ENCODE measurements at regions not wholly inside any gene's neighbourhood (a gene's known extent, or its start where the extent isn't known, plus 50 kb on each side); places are given as distances from the start of the nearest gene placed in this dataset.

DNA sequence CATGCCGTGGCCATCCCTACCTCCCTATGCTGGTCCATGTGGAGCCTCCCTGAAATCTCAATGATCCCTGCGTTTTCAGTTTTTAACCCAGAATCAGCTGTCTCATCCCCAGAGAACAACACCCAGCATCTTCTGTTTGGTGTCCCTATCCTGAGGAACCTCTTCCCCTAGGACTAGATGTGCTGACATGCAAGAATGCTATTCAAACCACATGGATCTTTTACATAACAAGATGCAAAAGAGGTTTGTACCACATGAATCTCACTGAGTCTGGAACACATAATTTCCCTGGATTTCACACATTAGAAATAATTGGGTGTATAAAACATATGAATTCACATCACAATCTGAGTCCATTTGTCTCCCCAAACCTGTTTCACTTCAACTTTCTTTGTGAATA, 174.6 kb upstream of the NECTIN3 start:
- H3K27me3 ChIP-seq (ENCODE audit: control insufficient read depth in 4 of 4, insufficient read depth in 4 of 4, low read length in 3 of 4), result no peaks in the 10 kb centered on the region
- WGBS, result 95% methylated on average over 2 of the region's 2 CpGs
- no peak overlapping the region for H3K27ac ChIP-seq (ENCODE audit: low read depth in 1 of 2, low read length in 2 of 2)
- peaks cover 0 to 4% (median 1%) of the 10 kb centered on the region in 4 donors for H3K4me1 ChIP-seq (ENCODE audit: control insufficient read depth in 4 of 4, insufficient read depth in 4 of 4, low read length in 3 of 4)
- DNase-seq (ENCODE audit: low spot score), result no peak
- H3K4me3 ChIP-seq (ENCODE audit: low read depth in 1 of 3, low read length in 3 of 3), result no peak overlapping the region
- no peaks in the 10 kb centered on the region for H3K36me3 ChIP-seq (ENCODE audit: control insufficient read depth in 4 of 4, insufficient read depth in 3 of 4, low read depth in 1 of 4, low read length in 3 of 4)
- H3K9ac ChIP-seq (ENCODE audit: low read depth in 1 of 2, low read length in 2 of 2), result no peak overlapping the region
- H3K9me3 ChIP-seq (ENCODE audit: control insufficient read depth in 4 of 4, low read length in 3 of 4), result no peaks in the 10 kb centered on the region
- TF ChIP-seq GABPA (IDR thresholded peaks at IDR 0.05 in 1 of 2, conservative IDR thresholded peaks at IDR 0.05 in 1 of 2) (no peak), FOXA1 (IDR thresholded peaks at IDR 0.05) (no peak), SP1 (IDR thresholded peaks at IDR 0.05) (no peak), TAF1 (conservative IDR thresholded peaks at IDR 0.05) (no peak), HNF4G (IDR thresholded peaks at IDR 0.05) (no peak), EGR1 (IDR thresholded peaks at IDR 0.05; ENCODE audit: low read depth in 2 of 2) (no peak), JUND (IDR thresholded peaks at IDR 0.05) (no peak), MAX (IDR thresholded peaks at IDR 0.05) (no peak), FOXA2 (IDR thresholded peaks at IDR 0.05) (no peak), HNF4A (conservative IDR thresholded peaks at IDR 0.05) (no peak)

- H3K4me1 ChIP-seq (ENCODE audit: control insufficient read depth in 4 of 4, insufficient read depth in 4 of 4, low read length in 3 of 4), result peaks cover 0 to 4% (median 0%) of the 10 kb centered on the region in 4 donors
- H3K9me3 ChIP-seq (ENCODE audit: control insufficient read depth in 4 of 4, low read length in 3 of 4), result no peaks in the 10 kb centered on the region
- TF ChIP-seq RXRA (IDR thresholded peaks at IDR 0.05) (no peak), RAD21 (IDR thresholded peaks at IDR 0.05) (no peak), REST (IDR thresholded peaks at IDR 0.05) (no peak), TAF1 (conservative IDR thresholded peaks at IDR 0.05) (no peak), GABPA (IDR thresholded peaks at IDR 0.05 in 1 of 2, conservative IDR thresholded peaks at IDR 0.05 in 1 of 2) (no peak), MAX (IDR thresholded peaks at IDR 0.05) (no peak), HNF4G (IDR thresholded peaks at IDR 0.05) (no peak), EGR1 (IDR thresholded peaks at IDR 0.05; ENCODE audit: low read depth in 2 of 2) (no peak), JUND (IDR thresholded peaks at IDR 0.05) (no peak), NR2F2 (IDR thresholded peaks at IDR 0.05) (no peak), YY1 (IDR thresholded peaks at IDR 0.05) (no peak), FOXA1 (IDR thresholded peaks at IDR 0.05) (no peak), SP1 (IDR thresholded peaks at IDR 0.05) (no peak), HNF4A (conservative IDR thresholded peaks at IDR 0.05) (no peak), FOXA2 (IDR thresholded peaks at IDR 0.05) (no peak)
- TF ChIP-seq, protein P1, sequence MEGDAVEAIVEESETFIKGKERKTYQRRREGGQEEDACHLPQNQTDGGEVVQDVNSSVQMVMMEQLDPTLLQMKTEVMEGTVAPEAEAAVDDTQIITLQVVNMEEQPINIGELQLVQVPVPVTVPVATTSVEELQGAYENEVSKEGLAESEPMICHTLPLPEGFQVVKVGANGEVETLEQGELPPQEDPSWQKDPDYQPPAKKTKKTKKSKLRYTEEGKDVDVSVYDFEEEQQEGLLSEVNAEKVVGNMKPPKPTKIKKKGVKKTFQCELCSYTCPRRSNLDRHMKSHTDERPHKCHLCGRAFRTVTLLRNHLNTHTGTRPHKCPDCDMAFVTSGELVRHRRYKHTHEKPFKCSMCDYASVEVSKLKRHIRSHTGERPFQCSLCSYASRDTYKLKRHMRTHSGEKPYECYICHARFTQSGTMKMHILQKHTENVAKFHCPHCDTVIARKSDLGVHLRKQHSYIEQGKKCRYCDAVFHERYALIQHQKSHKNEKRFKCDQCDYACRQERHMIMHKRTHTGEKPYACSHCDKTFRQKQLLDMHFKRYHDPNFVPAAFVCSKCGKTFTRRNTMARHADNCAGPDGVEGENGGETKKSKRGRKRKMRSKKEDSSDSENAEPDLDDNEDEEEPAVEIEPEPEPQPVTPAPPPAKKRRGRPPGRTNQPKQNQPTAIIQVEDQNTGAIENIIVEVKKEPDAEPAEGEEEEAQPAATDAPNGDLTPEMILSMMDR (IDR thresholded peaks at IDR 0.05; ENCODE audit: low read depth, low read length, missing input control), result no peak
- TF ChIP-seq, protein P2, sequence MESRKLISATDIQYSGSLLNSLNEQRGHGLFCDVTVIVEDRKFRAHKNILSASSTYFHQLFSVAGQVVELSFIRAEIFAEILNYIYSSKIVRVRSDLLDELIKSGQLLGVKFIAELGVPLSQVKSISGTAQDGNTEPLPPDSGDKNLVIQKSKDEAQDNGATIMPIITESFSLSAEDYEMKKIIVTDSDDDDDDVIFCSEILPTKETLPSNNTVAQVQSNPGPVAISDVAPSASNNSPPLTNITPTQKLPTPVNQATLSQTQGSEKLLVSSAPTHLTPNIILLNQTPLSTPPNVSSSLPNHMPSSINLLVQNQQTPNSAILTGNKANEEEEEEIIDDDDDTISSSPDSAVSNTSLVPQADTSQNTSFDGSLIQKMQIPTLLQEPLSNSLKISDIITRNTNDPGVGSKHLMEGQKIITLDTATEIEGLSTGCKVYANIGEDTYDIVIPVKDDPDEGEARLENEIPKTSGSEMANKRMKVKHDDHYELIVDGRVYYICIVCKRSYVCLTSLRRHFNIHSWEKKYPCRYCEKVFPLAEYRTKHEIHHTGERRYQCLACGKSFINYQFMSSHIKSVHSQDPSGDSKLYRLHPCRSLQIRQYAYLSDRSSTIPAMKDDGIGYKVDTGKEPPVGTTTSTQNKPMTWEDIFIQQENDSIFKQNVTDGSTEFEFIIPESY (IDR thresholded peaks at IDR 0.05), result no peak
- TF ChIP-seq, protein P3, sequence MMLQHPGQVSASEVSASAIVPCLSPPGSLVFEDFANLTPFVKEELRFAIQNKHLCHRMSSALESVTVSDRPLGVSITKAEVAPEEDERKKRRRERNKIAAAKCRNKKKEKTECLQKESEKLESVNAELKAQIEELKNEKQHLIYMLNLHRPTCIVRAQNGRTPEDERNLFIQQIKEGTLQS (IDR thresholded peaks at IDR 0.05), result no peak
- H3K4me3 ChIP-seq (ENCODE audit: low read depth in 1 of 3, low read length in 3 of 3), result no peak overlapping the region
- no peaks in the 10 kb centered on the region for H3K36me3 ChIP-seq (ENCODE audit: control insufficient read depth in 4 of 4, insufficient read depth in 3 of 4, low read depth in 1 of 4, low read length in 3 of 4)
- DNase-seq (ENCODE audit: low spot score), result no peak
- no peak overlapping the region for H3K27ac ChIP-seq (ENCODE audit: low read depth in 1 of 2, low read length in 2 of 2)
- no peak overlapping the region for H3K9ac ChIP-seq (ENCODE audit: low read depth in 1 of 2, low read length in 2 of 2)
- no peaks in the 10 kb centered on the region for H3K27me3 ChIP-seq (ENCODE audit: control insufficient read depth in 4 of 4, insufficient read depth in 4 of 4, low read length in 3 of 4)
Measured at GRCh38 chr3:110900576-110900975, 171.0 kb upstream of the NECTIN3 start.
